Left forelimb (tissue), 1 donor: ENCODE measurements at regions not wholly inside any gene's neighbourhood (a gene's known extent, or its start where the extent isn't known, plus 50 kb on each side); places are given as distances from the start of the nearest gene placed in this dataset.
"Not testable (repeated sequence)": the region's sequence is repeated elsewhere in the genome, so short reads cannot be mapped to it uniquely, and the experiment has no call there.

Experiments used
- DNase-seq: peaks from one replicate; pipeline ENCODE4 v3.0.0-alpha.2; 2018; ENCODE audit warnings: low spot score

GRCh38 chr17:51347851-51348584, 87.7 kb downstream of the UTP18 start:
- no peak for DNase-seq

GRCh38 chr17:51351080-51351479, 90.7 kb downstream of the UTP18 start:
- DNase-seq = no peak

- peak; percentile 84 for DNase-seq
Measured at GRCh38 chr17:51351890-51352289, 91.5 kb downstream of the UTP18 start.

- DNase-seq = no peak
Measured at GRCh38 chr17:51352798-51353197, 92.5 kb downstream of the UTP18 start.

GRCh38 chr17:51353296-51353695, 93.0 kb downstream of the UTP18 start:
- no peak for DNase-seq

- no peak for DNase-seq
Measured at GRCh38 chr17:51354936-51355335, 94.6 kb downstream of the UTP18 start.

GRCh38 chr17:51355441-51356410, 95.4 kb downstream of the UTP18 start:
- DNase-seq = no peak

- no peak for DNase-seq
Measured at GRCh38 chr17:51359055-51359454, 98.7 kb downstream of the UTP18 start.

- no peak for DNase-seq
Measured at GRCh38 chr17:51362811-51363585, 102.7 kb downstream of the UTP18 start.

GRCh38 chr17:51365090-51365489, 104.7 kb downstream of the UTP18 start:
- no peak for DNase-seq

- DNase-seq = no peak
Measured at GRCh38 chr17:51366866-51367265, 106.5 kb downstream of the UTP18 start.

GRCh38 chr17:51367836-51368235, 107.5 kb downstream of the UTP18 start:
- not testable (repeated sequence) for DNase-seq

- peak; percentile 70 for DNase-seq
Measured at GRCh38 chr17:51371732-51372151, 111.4 kb downstream of the UTP18 start.

- DNase-seq = no peak
Measured at GRCh38 chr17:51372345-51373004, 112.1 kb downstream of the UTP18 start.

GRCh38 chr17:51373489-51374152, 113.3 kb downstream of the UTP18 start:
- DNase-seq = no peak

GRCh38 chr17:51374209-51374608, 113.9 kb downstream of the UTP18 start:
- DNase-seq = no peak

- DNase-seq = no peak
Measured at GRCh38 chr17:51375771-51376170, 115.4 kb downstream of the UTP18 start.

GRCh38 chr17:51376739-51377138, 116.4 kb downstream of the UTP18 start:
- no peak for DNase-seq

- no peak for DNase-seq
Measured at GRCh38 chr17:51381262-51381661, 120.9 kb downstream of the UTP18 start.

GRCh38 chr17:51385208-51385607, 124.9 kb downstream of the UTP18 start:
- no peak for DNase-seq

- no peak for DNase-seq
Measured at GRCh38 chr17:51387582-51387981, 127.2 kb downstream of the UTP18 start.
